ENCODE measurements at regions not wholly inside any gene's neighbourhood (a gene's known extent, or its start where the extent isn't known, plus 50 kb on each side); places are given as distances from the start of the nearest gene placed in this dataset.
A peak's percentile ranks its signal among the peaks of the same experiment; 100 is the strongest.

DNA sequence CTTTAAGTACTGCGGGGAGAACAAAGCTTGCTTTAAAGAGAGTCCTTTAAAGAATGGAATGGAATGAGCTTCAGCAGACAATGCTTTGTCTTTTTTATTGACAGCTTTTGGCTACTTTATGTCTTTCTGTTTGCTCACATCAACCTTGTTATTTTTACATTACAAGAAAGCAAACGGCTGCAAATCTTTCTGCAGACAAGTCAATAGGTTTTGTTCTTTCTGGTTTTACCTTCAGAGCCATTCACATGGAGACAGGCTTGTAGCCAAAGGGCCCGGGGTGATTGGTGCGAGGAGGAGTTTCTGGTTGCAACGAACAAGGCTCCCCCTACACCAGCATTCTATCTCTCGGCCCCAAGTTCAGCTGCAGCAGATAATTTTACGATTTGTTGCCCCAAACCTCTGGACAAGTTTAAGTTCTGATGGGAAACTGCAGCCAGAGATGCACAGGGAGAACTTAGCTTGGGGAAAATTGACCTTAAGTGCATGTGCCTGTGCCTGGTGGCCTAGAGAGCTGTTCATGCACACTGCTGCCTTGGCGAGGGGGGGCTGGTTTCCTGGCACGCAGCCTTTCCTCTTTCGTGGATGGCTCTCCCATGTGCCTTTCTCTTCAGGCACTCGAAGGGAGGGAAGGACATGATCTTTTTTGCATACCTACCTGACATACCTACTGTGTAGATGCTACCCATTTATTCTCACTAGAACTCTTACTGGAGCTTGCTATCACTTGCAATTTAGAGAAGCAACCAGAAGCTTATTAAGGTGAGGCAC lies 543.2 kb downstream of the DCDC2C start:
- TF ChIP-seq, protein P1, sequence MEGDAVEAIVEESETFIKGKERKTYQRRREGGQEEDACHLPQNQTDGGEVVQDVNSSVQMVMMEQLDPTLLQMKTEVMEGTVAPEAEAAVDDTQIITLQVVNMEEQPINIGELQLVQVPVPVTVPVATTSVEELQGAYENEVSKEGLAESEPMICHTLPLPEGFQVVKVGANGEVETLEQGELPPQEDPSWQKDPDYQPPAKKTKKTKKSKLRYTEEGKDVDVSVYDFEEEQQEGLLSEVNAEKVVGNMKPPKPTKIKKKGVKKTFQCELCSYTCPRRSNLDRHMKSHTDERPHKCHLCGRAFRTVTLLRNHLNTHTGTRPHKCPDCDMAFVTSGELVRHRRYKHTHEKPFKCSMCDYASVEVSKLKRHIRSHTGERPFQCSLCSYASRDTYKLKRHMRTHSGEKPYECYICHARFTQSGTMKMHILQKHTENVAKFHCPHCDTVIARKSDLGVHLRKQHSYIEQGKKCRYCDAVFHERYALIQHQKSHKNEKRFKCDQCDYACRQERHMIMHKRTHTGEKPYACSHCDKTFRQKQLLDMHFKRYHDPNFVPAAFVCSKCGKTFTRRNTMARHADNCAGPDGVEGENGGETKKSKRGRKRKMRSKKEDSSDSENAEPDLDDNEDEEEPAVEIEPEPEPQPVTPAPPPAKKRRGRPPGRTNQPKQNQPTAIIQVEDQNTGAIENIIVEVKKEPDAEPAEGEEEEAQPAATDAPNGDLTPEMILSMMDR (conservative IDR thresholded peaks at IDR 0.05) = no peak
- no peak for TF ChIP-seq ZFX (IDR thresholded peaks at IDR 0.05)
- H3K27ac ChIP-seq = peak overlapping the region; percentile 97

DNA sequence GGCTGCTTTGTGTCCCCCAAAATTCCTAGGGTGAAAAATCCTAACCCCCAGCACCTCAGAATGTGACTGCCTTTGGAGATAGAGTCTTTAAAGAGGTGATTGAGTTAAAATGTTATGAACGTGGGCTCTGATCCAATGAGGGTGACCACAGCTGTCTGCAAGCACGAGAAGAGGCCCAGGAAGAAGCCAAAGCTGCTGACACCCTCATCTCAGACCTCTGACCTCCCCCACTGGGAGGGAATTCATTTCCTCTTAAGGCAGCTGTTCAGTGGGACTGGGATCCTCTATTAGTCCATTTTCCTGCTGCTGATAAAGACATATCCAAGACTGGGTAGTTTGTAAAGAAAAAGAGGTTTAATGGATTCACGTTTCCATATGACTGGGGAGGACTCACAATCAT lies 544.4 kb downstream of the DCDC2C start:
- H3K27ac ChIP-seq = peak overlapping the region; percentile 97

DNA sequence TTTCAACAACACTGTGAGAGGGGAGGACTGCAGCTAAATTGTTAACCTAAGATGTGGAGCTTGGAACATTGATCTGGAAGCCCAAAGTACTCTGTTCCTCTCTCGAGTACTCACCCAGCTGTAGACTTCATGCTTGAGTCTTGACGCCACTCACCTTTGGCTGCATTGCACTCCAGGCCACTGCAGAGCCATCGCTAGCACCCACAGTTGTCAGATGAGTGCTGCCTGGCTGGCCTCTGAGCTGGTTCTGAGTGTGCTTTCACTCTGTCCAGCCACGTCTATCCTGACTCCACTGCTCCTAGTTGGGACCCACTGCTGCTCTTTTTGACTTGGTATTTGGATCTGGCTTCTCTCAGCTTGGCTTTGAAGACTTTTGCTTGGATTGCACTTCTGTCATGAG lies 552.1 kb downstream of the DCDC2C start:
- H3K27ac ChIP-seq = no peak overlapping the region
- TF ChIP-seq, protein P1 (conservative IDR thresholded peaks at IDR 0.05) = no peak
- no peak for TF ChIP-seq ZFX (IDR thresholded peaks at IDR 0.05)

More for the DNA sequence above, 544.4 kb downstream of the DCDC2C start:
- no peak for TF ChIP-seq ZFX (IDR thresholded peaks at IDR 0.05)
- TF ChIP-seq, protein P1 (conservative IDR thresholded peaks at IDR 0.05) = no peak

DNA sequence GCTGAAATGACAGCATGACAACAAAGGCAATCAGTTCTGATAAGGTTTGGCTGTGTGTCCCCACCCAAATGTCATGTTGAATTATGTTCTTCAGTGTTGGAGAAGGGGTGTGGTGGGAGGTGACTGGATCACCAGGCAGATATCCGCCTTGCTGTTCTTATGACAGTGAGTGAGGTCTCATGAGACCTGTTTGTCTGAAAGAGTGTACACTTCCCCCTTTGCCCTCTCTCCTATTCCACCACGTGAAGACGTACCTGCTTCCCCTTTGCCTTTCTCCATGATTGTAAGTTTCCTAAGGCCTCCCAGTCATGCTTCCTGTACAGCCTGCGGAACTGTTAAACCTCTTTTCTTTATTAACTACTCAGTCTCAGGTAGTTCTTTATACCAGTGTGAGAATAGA lies 553.0 kb downstream of the DCDC2C start:
- no peak overlapping the region for H3K27ac ChIP-seq
- no peak for TF ChIP-seq ZFX (IDR thresholded peaks at IDR 0.05)
- TF ChIP-seq, protein P1 (conservative IDR thresholded peaks at IDR 0.05) = no peak

DNA sequence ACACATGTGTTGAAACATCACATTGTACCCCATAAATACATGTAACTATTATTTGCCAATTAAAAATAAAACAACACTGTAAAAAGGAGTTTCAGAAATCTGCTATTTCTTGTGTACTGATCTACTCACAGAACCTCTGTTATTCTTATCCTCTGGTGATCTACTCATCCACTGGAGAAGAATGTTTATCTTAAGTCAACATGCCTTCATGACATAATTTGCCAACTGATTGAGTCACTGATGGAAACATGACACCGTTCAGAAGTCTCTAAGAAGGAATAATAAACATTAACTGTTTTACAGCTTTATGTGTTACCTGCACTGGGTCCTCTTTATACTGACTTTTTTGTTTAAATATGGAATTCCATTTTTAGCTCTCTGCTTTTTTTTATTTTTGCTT lies 555.2 kb downstream of the DCDC2C start:
- H3K27ac ChIP-seq = no peak overlapping the region
- TF ChIP-seq, protein P1 (conservative IDR thresholded peaks at IDR 0.05) = no peak
- TF ChIP-seq ZFX (IDR thresholded peaks at IDR 0.05) = no peak

DNA sequence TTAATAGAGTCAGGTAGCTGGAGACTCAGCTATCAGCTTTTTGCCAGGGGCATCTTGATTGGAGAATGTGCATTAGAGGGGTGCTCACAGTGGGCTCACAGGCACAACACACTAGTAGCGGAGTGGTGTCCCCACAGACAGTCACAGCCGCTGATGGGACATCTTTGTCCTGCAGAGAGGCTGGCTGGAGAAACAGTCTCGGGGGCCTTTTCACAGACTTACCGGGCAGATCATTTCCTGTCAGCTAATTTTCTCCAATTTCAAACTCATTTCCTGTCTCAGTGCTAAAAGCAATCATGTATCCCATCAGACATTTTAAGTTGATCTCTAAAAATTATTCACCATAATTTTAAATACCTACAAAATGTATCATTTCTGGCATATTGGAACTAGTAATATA lies 562.6 kb downstream of the DCDC2C start:
- H3K27ac ChIP-seq = no peak overlapping the region
- TF ChIP-seq, protein P1 (conservative IDR thresholded peaks at IDR 0.05) = no peak
- no peak for TF ChIP-seq ZFX (IDR thresholded peaks at IDR 0.05)

DNA sequence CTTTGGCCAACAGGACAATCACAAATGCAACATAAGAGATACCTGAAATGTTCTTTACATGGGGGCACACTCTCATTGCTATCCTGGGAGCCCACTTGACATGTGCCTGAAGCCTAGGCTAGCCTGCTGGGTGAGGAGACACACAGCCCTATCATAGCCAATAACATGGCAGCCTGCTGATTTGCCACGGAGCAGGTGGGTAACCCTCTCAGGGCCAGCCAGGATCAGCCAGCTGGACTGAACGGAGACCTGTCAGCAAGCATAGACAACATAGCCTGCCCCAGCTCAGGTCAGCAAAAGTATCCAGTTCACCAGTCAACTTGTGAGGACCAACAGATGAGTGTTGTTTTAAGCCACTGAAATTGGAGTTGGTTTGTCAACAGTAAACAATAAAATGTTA lies 566.5 kb downstream of the DCDC2C start:
- H3K27ac ChIP-seq = no peak overlapping the region
- TF ChIP-seq ZFX (IDR thresholded peaks at IDR 0.05) = no peak
- TF ChIP-seq, protein P1 (conservative IDR thresholded peaks at IDR 0.05) = no peak

Data from C4-2B (cell line).